GDM1 (cell line): ENCODE measurements at regions not wholly inside any gene's neighbourhood (a gene's known extent, or its start where the extent isn't known, plus 50 kb on each side); places are given as distances from the start of the nearest gene placed in this dataset.
"Not testable (repeated sequence)": the region's sequence is repeated elsewhere in the genome, so short reads cannot be mapped to it uniquely, and the experiment has no call there.

Source experiments
- DNase-seq: peaks from one replicate; lab custom pipeline; 2025; lab: John Stamatoyannopoulos, UW

GRCh38 chr13:86425170-86425815 is 626.1 kb upstream of the SLITRK6 start:
- no peak for DNase-seq

DNA sequence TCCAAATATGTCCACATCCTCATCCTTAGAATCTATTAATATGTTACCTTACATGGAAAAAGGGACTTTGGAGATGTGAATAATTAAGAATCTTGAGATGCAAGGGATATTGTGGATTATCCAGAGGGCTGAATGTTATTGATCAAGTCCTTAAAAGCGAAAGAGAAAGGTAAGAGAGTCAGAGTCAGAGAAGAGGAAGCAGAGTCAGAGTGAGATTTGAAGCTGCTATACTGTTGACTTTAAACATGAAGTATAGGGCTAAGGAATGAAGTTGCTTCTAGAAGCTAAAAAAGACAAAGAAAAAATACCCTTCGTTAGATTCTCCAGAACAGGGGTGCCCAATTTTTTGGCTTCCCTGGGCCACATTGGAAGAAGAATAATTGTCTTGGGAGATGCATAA is 627.2 kb upstream of the SLITRK6 start:
- DNase-seq, result no peak

DNA sequence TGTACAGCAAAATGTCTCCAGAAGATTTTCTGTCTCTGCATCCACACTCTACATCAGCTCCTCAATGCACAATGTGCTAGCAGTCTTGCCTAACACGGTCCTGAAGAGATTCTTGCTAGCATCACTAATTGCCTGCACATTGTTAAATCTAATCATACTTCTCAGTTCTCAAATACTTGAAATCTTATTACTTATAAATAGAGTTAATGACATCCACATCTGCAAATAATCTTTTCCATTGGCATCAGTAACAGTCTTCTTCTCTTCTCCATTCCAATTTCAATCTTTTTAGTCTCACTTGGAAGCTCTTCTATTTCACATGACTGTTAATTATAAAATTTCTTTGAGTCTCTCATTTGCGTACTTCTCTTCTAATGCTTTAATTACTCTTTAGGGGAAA is 630.5 kb upstream of the SLITRK6 start:
- no peak for DNase-seq

DNA sequence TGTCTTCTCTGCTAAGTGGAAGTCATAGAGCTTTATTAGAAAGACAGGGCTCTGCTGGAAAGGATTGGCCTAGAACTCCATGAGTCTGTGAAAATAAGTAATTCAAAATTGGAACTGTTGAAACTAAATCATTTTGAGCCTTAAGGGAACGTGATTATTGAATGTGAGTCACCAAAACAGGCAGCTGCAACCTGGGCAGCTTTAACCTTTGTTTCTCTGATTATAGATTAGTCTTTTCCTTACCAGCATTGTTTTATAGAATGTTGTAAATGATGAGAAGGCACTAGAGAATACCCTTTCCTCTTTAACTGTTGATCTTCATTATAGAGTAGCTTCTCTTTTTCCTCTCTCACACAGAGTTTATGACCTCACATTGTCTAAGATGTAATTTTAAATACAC is 638.8 kb upstream of the SLITRK6 start:
- DNase-seq, result no peak

GRCh38 chr13:86445206-86445605 is 646.0 kb upstream of the SLITRK6 start:
- DNase-seq, result no peak

DNA sequence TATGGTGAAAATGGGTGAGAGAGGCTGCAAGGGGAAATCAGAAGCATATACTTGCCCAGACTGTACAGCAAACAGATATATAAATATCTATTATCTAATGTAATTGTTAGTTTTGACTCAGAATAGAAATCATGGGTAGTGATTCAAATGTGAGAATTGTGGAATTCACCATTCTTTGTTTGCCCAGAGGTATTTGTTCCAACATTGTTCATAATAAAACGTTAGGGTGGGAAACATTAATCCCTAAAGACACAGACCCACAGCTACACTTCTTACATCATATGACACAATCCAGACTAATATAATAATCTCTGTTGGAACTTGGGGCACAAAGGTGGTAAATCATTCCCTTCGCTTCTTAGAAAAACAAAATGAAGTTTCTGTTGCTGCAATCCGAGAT is 646.5 kb upstream of the SLITRK6 start:
- no peak for DNase-seq

DNA sequence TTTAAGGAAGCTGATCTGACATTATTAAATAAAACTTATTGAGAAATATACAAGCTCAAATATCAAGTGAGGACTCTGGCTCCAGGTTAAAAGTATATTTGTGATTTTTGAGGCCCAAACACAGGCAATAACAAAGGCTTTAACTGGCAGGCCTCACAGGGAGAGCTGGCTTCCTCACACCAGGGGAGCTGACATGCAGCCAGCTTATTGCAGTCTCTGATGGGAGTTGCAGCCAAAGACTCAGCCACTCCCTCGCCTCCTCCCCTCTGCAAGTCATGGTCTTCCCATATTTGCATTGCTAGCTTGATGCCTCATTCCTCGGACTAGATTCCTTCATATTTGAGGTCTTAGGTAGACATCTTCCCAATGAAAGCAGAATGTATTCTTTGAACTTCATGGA is 647.1 kb upstream of the SLITRK6 start:
- no peak for DNase-seq

GRCh38 chr13:86447479-86447878 is 648.3 kb upstream of the SLITRK6 start:
- no peak for DNase-seq

DNA sequence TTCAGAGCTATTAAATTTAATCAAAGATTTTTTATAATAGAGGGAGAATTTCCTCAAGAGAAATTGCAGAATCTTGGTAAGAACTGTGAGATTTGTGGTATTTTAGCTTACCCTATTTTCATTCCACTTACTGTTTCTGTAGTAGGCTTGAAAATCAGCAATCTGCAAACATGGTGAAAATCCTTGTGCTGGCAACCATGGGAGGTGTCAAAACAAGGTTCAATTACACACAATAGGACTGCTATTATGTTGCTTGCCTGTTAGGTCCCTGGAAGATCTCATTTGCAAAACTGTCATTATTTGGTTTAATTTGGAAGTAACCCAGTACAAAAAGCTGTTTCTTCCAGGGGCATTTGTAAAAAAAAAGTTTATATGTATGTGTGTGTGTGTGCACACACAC is 662.8 kb upstream of the SLITRK6 start:
- no peak for DNase-seq

DNA sequence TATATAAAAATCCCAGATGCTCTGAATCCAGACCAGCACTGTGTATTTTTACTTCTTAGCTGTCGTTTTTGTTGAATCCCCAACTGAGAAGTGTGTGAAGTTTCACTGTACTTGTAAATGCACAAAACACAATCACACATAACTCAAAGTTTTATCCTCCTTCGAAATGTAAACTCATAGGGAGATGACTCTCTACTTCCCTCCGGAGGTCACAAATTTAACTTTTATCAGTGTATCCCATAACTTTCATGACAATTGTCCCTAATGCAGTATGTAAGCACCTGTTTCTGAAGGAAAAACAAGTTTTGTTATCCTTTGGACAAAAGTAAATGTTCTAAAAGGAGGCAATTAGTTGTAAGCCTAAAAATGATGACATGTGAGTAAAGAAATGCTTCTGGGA is 665.0 kb upstream of the SLITRK6 start:
- no peak for DNase-seq

- no peak for DNase-seq
Observed at GRCh38 chr13:86474971-86475370, 675.8 kb upstream of the SLITRK6 start.

- no peak for DNase-seq
Observed at GRCh38 chr13:86476656-86477055, 677.4 kb upstream of the SLITRK6 start.

GRCh38 chr13:86486582-86486981 is 687.4 kb upstream of the SLITRK6 start:
- DNase-seq, result no peak

DNA sequence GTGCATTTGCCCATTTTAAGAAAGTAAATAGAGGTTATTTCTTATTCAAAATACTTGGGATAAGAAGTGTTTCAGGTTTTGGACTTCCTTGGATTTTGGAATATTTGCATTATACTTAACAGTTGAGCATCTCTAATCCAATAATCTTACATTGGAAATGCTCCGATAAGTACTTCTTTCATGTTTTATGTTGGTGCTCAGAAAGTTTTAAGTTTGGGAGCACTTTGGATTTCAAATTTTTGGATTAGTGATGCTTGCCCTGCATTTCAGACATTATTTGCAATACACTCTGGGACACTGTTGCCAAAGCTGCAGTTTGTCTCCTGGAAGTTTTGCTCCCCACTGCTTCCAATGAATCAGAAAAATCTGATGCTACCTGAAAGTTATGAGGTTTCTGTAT is 691.9 kb upstream of the SLITRK6 start:
- no peak for DNase-seq

DNA sequence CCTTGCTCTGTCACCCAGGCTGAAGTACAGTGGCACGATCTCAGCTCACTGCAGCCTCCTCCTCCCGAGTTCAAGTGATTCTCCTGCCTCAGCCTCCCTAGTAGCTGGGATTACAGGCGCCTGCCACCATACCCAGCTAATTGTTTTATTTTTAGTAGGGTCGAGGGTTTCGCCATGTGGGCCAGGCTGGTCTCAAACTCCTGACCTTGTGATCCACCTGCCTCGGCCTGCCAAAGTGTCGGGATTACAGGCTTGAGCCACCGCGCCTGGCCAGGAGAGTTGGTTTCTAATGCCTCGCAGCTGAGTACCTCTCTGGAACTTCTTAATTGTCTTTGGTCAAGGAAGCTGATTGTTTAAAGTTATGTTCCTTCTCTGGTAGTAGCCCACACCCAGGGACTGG is 702.7 kb upstream of the SLITRK6 start:
- DNase-seq, result not testable (repeated sequence)

- DNase-seq, result no peak
Observed at GRCh38 chr13:86510792-86511191, 711.6 kb upstream of the SLITRK6 start.

DNA sequence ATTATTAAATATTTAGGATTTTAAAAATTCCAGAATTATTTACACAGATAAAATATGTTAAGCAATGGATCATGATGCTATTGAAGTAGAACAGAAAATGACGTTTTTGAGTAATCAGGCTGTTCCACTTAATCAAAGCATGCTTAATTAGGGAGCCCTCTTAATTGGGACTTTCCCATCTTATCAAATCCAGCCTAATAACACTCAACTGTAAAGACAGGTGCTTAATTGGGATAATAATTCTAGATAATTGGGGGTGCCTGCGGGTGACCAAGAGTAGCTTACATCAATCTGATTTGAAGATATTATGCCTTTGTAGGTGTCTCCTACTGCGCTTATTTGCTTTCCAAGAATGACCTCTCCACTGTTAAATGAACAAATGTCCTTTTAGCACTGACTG is 742.2 kb upstream of the SLITRK6 start:
- DNase-seq, result no peak

DNA sequence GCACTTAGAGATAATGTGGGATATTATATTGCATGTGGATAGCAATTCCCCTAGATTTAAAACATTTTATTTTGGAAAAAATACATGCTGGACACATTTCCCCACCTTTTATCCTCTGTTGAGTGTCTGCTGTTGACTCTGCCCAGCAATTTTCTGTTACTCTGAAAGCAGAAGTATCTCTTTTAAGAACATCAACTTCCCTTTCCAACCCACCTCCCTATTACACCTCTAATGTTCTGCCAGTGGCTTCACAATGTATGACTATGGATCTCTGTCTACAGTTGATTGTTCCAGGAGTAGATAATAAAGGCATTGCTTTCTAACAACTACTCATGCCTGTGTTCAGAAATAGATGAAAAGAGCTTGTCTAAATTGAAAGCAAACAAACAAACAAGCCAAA is 754.8 kb upstream of the SLITRK6 start:
- DNase-seq, result peak; percentile 20

DNA sequence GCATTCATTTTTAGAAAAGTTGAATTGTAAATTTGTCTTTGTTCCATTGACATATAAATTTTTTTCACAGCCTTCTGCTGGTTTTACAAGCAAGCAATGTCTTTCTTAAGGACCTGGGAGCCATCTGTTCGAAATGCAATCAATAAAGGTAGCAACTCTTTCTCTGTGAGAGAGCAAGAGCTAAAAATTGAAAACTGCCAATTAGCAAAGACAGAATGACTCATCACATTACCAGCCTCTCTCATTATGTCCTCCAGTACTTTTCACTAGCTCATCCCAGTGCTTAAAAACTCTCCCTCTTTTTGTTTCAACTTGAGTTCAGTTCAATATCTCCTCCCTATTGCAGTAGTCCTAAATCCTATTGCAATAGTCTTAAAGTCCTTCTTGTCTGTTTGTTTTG is 760.7 kb upstream of the SLITRK6 start:
- DNase-seq, result no peak

- no peak for DNase-seq
Observed at GRCh38 chr13:86562866-86563265, 763.6 kb upstream of the SLITRK6 start.

DNA sequence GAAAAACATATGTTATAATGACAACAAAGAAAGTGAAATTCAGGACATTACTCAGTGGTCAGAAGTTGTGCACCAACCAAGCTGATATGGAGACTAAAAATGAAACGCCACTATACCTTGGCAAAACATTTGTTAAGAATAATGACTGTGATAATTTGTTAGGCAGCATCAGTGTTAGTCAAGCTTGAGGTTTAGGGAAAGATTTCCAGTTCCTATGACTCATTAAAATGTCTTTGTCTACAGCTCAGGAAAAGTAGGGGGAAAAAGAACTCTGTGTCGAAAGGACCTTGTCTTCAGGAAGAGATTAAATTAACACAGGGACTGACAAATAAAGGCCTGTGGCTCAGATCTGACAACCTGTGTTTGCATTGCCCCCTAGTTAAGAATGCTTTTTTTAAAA is 764.1 kb upstream of the SLITRK6 start:
- DNase-seq, result no peak

DNA sequence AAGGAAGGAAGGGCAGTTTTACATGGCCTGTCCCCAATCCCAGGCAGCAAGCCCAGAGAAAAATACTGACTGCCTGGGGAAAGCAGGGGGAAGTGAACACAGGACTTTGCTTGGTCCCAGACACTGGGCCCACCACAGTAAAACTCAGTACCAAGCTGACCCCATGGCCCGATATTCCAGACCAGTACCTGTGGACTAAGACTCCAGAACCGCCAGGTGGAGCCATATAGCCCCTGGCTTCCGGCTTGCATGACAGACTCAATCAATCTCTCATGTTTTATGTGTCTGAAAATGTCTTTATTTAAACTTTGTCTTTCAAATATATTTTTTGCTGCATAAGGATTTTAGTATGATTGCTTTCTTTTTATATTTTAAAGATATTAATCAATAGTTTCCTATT is 767.9 kb upstream of the SLITRK6 start:
- no peak for DNase-seq

- DNase-seq, result no peak
Observed at GRCh38 chr13:86569119-86569518, 769.9 kb upstream of the SLITRK6 start.

DNA sequence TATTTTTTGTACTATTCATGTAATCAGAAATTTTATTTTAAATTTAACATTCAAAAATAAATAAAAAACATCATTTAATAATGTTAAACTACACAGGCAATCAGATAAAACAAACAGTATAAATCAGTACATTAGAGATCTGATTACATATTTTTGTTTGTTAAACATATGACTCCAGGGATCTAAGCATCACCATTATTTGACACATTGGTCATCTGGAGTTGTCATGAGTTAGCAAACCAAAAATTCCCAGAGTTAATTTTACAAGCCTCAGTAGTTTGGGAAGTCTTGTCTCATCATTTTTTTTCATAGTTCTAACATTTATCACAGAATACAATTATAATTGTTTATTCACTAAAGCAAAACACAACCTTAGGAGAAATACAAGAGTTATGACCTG is 770.8 kb upstream of the SLITRK6 start:
- no peak for DNase-seq

DNA sequence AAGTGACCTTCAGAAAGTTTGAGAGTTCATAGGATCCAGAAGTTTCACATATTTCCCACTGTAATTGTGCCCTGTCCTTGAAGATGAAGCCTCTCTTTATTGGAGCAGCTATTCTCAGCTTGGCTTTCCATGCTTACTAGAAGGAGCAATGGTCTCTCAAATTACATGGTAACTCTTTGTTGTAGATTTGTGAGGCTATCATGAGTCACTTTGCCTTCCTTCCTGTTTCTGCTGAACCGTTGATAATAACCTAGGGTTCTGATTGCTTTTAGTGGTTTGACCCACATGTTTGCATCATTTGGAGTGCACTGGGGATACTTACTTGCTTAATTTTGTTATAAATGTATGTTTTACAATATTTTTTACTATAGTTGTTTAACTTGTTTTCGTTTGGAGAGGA is 772.9 kb upstream of the SLITRK6 start:
- DNase-seq, result peak; percentile 14
